GM12874 (cell line): ENCODE measurements at regions not wholly inside any gene's neighbourhood (a gene's known extent, or its start where the extent isn't known, plus 50 kb on each side); places are given as distances from the start of the nearest gene placed in this dataset.

Experiments used
- TF ChIP-seq, protein P1 (sequence below): IDR thresholded peaks from 2 replicates; pipeline ENCODE4 v1.5.1; 2011; ENCODE audit warnings: low read depth, mild to moderate bottlenecking, control low read depth, low read length, moderate library complexity; ENCODE audit not compliant: insufficient read depth

DNA sequence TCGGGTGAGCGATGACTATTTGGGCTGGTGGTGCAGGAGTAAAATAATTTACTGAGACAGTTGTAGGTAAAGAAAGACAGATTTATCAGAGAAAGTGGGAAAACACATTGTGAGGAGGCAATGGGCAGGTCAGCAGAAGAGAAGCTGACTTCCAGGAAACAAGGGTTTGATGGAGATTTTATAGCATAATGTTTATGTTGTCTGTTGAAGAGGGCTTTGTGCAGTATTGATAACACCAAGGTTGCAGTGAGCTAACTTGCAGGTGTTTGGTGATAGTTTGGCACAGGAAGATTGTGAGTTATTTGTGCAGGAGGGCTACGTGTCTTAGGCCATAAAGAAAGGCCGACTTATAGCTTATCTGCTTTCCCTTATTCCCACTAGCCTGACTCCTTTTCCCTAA lies 72.2 kb downstream of the DHRS2 start:
- TF ChIP-seq, protein P1, sequence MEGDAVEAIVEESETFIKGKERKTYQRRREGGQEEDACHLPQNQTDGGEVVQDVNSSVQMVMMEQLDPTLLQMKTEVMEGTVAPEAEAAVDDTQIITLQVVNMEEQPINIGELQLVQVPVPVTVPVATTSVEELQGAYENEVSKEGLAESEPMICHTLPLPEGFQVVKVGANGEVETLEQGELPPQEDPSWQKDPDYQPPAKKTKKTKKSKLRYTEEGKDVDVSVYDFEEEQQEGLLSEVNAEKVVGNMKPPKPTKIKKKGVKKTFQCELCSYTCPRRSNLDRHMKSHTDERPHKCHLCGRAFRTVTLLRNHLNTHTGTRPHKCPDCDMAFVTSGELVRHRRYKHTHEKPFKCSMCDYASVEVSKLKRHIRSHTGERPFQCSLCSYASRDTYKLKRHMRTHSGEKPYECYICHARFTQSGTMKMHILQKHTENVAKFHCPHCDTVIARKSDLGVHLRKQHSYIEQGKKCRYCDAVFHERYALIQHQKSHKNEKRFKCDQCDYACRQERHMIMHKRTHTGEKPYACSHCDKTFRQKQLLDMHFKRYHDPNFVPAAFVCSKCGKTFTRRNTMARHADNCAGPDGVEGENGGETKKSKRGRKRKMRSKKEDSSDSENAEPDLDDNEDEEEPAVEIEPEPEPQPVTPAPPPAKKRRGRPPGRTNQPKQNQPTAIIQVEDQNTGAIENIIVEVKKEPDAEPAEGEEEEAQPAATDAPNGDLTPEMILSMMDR, result no peak

- TF ChIP-seq, protein P1, result no peak
Observed at GRCh38 chr14:23709923-23710322, 73.8 kb downstream of the DHRS2 start.

DNA sequence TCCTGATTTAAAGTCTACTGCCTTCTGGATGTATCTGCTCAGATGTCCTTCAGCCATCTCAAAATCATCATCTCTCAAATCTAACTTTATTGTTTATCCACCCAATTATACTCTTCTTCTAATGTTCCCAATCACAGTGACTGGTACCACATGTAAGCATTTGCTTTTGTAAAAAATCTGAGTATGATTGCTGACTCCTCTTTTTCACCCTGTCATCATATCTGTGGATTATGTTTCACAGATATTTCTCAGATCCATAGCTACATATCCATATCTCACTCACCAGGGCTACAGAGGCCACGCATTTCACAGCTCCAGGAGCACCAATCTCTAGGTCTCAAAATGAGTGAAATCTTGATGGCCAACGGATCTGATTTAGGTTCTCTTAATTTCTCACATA lies 76.1 kb downstream of the DHRS2 start:
- TF ChIP-seq, protein P1, result no peak

- TF ChIP-seq, protein P1, result no peak
Observed at GRCh38 chr14:23719225-23719985, 83.2 kb downstream of the DHRS2 start.

DNA sequence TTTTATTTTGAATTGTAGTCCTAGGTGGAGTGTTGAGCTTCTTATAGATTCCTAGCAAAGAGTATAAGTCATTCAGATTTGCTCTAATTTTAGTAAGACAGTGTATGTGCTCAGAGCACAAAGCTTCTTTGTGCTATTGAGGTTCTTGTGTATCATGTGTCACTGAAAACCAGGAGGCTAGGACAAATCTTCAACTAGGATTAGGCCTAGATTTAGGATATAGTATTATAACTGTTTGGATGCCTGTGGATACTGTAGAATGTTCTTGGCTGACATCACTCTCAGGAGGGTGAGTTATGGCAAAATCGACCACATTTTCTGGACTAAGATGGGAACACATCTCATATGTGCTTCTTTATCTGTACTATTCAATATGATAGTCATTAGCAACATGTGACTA lies 86.5 kb downstream of the DHRS2 start:
- TF ChIP-seq, protein P1, result no peak

DNA sequence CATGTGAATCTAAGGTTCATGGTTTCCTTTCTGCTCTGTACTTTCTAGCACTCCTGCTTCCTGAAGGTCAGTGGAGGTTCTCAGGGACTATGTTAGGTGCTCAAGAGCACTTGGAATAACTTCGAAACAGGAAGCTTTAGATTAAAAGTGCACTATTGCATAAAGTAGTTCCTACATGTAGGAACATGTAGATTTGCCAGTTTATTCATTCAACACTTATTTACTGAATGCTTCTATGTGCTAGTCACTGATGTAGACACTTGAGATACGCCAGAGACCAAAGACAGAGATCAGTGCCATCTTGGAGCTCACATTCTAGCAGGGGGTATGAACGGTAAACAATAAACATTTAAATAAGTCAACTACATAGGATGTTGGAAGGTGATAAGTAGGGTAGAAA lies 87.7 kb downstream of the DHRS2 start:
- TF ChIP-seq, protein P1, result no peak

- TF ChIP-seq, protein P1, result no peak
Observed at GRCh38 chr14:23725528-23725927, 89.4 kb downstream of the DHRS2 start.
